ENCODE measurements at regions not wholly inside any gene's neighbourhood (a gene's known extent, or its start where the extent isn't known, plus 50 kb on each side); places are given as distances from the start of the nearest gene placed in this dataset.

DNA sequence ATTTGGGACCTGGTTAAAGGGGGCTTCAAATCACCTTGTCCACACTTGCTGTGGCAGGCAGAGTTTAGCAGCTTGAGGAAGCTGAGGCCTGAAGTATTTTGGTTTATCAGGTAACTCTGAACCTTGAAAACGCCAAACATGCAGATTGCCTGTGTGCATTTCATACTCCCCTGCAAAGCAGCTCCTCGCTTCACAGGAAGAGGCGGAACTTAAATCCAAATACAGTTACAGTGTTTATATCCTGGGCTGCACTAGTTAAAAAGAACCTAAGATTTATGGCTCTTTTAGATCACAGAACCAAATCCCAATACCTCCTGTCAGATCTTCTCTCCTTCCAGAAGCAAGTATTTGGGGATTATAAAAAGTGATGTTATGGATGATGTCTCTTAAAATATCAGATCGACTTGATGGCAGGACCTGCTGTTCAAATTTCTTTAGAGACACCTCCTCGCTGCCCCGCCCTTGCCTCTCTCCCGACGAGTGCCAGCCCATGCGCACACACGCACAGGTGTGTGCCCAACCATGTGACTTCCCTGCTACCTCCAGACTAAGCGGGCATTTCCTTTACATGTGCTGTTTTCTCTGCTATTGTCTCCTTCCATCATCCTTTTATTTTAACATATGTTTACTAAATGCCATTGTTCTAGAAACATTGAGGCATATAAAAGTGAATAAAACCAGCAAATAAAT lies 224.6 kb upstream of the FOXQ1 start:
- TF ChIP-seq, protein P1, sequence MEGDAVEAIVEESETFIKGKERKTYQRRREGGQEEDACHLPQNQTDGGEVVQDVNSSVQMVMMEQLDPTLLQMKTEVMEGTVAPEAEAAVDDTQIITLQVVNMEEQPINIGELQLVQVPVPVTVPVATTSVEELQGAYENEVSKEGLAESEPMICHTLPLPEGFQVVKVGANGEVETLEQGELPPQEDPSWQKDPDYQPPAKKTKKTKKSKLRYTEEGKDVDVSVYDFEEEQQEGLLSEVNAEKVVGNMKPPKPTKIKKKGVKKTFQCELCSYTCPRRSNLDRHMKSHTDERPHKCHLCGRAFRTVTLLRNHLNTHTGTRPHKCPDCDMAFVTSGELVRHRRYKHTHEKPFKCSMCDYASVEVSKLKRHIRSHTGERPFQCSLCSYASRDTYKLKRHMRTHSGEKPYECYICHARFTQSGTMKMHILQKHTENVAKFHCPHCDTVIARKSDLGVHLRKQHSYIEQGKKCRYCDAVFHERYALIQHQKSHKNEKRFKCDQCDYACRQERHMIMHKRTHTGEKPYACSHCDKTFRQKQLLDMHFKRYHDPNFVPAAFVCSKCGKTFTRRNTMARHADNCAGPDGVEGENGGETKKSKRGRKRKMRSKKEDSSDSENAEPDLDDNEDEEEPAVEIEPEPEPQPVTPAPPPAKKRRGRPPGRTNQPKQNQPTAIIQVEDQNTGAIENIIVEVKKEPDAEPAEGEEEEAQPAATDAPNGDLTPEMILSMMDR (IDR thresholded peaks at IDR 0.05 in 2 of 3, conservative IDR thresholded peaks at IDR 0.05 in 1 of 3; ENCODE audit: control insufficient read depth in 2 of 3, extremely low read depth in 1 of 3, insufficient read depth in 1 of 3, low read depth in 3 of 3, low read length in 3 of 3): no peak
- TF ChIP-seq YY1 (IDR thresholded peaks at IDR 0.05; ENCODE audit: low read depth, low read length): no peak
- no peak for TF ChIP-seq POLR2A (IDR thresholded peaks at IDR 0.05; ENCODE audit: low read depth, low read length)
- no peak for TF ChIP-seq ZNF207 (IDR thresholded peaks at IDR 0.05; ENCODE audit: borderline replicate concordance)
- TF ChIP-seq MTA2 (IDR thresholded peaks at IDR 0.05; ENCODE audit: low read depth): no peak

Measured in GM12878 (cell line).